ENCODE measurements at regions not wholly inside any gene's neighbourhood (a gene's known extent, or its start where the extent isn't known, plus 50 kb on each side); places are given as distances from the start of the nearest gene placed in this dataset.

DNA sequence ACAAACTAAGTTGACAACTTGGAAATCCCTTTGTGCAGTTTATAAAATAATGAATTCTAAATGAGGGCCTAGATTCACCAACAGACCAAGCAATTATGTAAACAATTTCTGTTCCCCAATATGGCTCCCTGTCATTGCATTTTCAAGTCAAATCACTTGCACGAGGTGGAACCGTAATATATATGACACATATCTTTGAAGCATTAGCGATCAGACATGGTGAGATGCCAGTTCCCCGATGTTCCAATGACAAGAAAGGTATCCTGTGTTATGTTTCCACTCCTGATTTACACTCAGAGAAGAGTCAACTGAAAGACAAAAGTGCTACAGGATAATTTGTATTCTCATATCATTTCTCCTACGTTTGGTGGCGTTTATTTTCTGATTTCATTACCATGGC is 108.5 kb upstream of the TDRD3 start:
- DNase-seq: no peak

GRCh38 chr13:60303166-60303565 is 93.9 kb upstream of the TDRD3 start:
- no peak for DNase-seq

DNA sequence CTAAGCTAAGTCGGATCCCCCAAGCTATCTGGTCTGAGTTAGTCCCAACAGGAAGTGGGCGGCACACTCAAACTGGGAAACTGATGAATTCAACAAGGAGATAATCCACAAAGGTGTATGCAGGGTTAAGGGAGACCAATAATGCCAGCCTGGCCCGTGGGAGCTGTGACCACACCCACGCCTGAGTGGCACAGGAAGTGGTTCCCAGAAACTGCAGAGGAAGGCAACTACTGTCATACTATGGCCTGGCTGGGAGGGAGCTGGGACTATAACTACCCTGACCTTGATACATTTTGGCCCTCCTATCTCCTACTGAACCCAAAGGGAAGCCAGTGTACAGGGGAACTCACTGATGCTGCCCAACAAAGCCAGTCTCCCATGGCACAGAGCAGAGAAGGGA is 85.5 kb upstream of the TDRD3 start:
- no peak for DNase-seq

DNA sequence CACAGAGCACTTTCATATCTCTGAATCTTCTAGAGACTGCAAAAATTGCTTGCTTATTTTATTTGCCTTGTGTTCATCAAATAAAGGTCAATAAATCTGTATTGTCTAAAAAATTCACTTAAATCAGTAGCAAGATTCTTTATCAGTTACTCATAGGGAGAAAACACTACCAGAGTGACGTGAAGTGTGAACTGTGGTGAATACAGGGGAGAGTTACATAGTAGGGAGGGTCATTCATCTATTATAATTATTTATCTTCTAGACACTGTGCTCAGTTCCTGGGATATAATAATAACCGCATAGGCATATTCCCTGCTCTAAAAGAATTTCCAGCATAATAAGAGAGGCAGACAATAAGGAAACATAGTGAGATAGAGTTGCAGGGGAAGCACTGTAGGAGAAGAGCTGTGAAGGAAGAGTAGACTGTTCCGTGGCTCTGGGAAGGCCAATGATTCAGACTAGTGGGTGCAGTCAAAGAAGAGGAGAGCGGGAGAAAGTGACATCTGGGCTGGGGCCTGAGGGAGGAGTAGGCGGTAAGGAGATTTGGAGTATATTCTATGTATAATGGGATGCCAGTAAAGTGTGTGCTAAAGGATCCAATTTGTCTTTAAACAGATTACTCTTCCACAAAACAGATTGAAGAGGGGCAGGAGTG is 84.0 kb upstream of the TDRD3 start:
- no peak for DNase-seq

- no peak for DNase-seq
Observed at GRCh38 chr13:60318186-60318585, 78.8 kb upstream of the TDRD3 start.

- DNase-seq: no peak
Observed at GRCh38 chr13:60324131-60324530, 72.9 kb upstream of the TDRD3 start.

DNA sequence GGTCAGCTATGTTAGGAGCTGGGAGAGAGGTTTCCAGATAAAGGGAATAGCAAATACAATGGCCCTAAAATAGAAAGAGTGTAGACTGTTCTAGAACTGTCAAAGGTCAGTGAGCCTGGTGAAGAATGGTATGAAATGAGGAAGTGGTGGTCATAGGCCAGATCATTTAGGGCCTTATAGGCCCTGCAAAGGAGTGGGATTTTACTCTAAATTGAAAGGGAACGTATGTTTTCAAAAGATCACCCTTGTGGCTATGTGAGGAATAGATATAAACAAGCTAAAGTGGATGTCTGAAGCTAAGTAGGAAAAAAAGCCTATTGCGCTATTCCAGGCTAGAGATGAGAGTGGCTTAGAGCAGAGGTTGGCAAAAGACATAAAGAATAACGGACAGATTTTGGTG is 70.7 kb upstream of the TDRD3 start:
- no peak for DNase-seq

GRCh38 chr13:60327511-60327910 is 69.5 kb upstream of the TDRD3 start:
- DNase-seq: no peak

DNA sequence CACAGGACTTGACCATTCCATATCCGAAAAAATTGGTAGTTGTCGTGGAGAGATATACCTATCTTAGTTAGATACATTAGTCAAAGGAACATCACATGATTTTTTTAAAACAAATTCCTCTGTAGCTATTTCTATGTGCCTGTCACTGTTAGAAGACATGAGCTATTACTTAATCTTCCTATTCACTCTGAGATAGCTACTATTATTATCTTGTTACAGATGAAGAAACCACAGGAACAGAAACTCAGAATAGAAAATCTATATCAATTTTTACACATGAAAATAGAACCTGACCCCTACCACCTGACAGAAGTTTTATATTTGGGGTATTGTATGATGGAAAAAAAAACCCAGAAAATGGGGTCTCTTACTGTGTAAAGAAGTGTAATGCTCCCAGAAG is 68.9 kb upstream of the TDRD3 start:
- DNase-seq: no peak

DNA sequence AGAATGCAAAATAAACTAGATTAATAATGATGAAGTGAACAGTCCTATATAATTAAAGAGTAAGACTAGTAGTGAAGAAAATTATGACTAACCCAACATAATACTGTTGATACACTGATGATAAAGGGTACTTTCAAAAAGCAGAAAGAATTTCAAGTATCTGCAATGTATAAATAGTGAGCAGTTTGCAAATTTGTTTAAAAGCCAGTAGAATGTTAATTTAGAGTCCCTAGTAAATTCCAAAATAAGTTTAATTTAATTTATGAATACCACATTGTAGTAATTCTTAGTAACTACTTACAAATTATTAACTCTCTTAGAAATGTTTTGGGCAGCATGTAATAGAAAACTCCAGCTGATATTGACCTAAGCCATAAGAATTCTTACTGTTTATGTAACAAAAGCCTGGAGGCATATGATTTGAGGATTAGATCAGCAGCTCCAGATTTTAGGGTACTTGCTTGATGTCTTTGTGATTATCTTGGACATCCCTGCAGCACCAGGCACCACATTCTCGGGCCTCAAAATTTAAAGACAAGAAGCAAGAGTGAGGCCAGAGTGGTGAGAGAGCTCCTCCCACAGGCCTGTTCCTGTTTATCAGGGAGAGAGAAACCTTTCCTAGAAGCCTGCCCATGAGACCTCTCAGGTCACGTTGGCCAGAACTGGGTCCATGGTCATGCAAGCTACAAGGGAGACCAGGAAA is 67.6 kb upstream of the TDRD3 start:
- DNase-seq: no peak

DNA sequence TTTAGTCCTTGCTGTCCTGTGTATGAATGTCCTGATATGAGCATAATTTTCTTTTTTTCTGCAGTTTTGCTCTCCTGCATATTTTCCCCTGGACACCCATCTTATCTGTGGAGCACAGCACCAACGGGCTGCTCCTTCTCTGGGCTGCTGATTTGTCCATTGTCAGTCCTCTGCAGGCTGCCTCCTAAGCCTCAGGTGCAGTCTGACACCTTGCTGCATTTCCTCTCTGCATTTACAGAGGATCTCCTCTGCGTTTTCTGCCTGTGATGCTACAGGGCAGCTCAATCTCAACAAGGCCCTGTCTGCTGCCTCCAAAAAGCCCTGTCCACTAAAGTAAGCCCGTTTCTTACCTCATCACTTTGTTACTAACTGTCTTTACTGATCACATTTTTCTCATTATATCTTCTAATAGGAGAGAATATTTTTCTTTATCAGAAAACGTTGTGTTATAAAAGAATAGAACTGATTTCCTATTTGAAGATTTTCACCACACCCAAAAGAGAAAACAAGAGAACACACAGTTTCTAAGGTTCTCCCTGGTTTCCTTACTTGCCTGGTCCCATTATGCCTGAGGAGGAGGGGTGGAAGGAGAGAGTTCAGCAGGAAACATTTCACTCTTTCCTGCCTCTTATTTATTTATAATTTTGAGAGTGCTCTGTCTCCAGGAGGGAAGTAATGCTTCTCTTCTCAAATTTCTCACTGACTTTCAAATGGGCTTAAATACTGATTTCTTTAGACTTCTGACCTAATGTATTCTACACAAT is 65.6 kb upstream of the TDRD3 start:
- no peak for DNase-seq

GRCh38 chr13:60332682-60333081 is 64.3 kb upstream of the TDRD3 start:
- DNase-seq: no peak

- DNase-seq: no peak
Observed at GRCh38 chr13:60334310-60334709, 62.7 kb upstream of the TDRD3 start.

DNA sequence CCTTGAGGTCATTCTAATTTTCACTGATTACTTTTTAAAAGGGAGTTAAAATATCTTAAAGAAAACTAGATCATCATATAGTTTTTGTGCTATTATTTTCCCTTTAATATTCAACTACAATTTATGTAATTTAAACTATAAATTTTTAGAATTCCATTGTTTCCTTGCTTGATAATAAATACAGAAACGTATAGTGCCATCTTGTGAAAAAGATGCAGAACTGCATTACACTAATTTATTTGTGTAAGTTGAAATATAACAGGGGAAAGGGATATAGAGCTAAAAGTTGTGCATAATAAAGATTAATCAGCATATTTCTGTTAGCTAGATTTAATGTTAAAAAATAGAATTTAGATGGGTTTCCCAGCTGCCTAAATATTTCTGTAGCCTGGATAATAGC is 61.5 kb upstream of the TDRD3 start:
- no peak for DNase-seq

- no peak for DNase-seq
Observed at GRCh38 chr13:60338754-60339153, 58.3 kb upstream of the TDRD3 start.

- no peak for DNase-seq
Observed at GRCh38 chr13:60343978-60344377, 53.0 kb upstream of the TDRD3 start.

GRCh38 chr13:60347174-60347573 is 49.8 kb upstream of the TDRD3 start:
- DNase-seq: no peak

All from CD4-positive, alpha-beta T cell treated with Interferon gamma for 1 hour (primary cell).